HG02798 (cell line): ENCODE measurements at regions not wholly inside any gene's neighbourhood (a gene's known extent, or its start where the extent isn't known, plus 50 kb on each side); places are given as distances from the start of the nearest gene placed in this dataset.
"Not testable (repeated sequence)": the region's sequence is repeated elsewhere in the genome, so short reads cannot be mapped to it uniquely, and the experiment has no call there.

ENCODE experiments used
- ATAC-seq: cut with Tn5 transposase; IDR thresholded peaks from one replicate; pipeline ENCODE4 v1.9.1; 2021; ENCODE audit warnings: mild to moderate bottlenecking; ENCODE audit not compliant: unreplicated experiment, poor library complexity

DNA sequence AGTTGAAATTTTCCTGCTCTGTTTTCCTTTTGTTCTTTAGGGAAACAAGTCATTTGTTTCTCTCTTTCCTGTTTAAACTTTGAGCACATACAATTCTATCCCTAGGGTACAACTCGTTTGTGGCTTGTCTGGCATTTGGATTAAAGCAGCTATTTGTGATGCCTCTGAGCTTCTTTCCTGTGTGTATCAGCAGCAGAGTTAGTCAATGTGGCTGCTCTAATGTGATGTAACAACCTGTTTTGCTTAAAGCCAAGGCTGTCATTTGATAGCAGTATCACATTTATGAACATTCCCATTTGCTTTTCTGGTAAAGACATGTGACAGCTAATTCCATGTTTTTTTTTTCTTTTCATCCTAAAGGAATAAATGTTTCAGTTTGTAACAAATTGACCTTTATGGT, 314.3 kb upstream of the CHD1 start:
- no peak for ATAC-seq

DNA sequence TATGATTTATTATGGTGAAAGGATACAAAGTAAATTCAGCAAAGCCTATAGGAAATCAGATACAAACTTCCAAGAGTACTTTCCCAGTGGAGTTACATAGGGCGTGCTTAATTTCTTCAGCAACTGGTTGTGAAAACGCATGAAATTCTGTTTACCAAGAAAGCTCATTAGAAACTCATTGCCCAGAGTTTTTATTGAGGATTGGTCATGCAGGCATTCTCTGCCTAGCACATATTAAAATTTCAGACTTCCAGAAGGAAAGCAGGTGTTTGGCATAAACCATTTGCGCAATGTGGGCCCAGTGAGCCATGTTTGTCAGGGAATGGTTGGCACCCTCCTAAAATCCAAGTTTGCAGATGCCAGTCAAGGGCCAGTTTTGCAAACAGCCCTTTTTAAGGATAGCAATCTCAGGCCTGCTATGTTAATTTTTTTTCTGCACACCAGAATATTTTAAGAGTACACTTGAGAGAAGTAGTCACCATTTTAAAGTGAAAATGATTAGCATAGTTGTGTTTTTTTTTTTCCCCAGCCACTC, 311.1 kb upstream of the CHD1 start:
- ATAC-seq: no peak

DNA sequence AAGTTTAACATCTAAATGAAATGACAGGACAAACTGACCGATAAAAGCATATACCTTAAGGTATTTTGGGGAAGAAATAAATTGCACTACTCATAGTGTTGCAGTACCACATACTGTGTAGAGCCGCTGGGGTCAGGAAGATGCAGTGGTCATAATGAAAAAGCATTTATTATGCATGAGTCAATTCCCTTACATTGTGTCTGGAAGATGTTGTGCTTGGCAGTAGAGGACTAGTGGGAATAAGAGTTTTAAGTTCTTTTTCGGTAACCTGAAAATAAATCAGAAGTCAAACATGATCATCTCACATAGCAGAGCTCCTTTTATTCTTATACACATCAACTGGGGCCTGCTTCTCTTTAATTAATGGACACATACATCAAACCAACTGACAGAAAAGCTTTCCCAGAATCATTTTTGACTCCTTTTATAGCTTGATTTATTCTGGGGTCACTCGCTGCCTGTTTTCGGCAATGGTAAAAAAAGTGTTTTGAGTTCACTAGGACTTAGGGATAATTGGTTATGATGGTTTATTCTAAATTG, 262.5 kb upstream of the CHD1 start:
- no peak for ATAC-seq

DNA sequence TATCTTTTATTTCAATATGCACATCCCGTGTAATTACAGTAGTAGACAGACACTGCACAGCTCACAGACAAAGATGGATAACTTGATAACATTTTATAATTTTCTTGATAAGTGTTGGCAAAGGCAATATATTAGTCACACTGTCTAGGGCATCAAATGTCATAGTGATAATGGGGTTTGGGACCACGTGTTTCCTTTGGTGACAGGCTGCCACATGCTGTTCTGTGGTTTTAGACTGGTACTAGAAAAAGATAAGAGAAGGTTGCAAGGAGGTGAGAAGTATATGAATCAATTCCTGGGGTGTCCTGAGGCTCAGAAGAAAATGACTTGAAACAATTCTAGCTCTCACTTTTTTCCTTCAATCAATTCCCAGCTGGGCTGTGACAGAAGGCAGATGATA, 258.8 kb upstream of the CHD1 start:
- no peak for ATAC-seq

DNA sequence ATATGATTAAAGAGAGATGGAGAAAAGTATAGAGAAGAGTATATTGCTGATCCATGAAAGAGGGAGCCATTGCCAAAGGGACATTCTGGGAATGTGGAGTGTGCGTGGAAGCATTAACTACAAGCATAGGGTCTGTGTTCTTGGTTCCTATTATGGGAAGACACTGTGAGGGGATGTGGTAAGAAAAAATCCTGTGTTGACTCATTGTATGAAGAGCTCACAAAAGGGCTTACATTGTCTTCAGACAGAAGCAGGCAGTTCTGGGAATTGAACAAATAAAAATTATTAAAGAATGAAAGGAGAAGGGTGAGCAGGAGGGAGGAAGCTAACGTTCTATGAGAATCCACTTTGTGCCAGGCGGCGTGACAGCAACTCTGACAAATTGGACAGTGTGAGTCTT, 250.4 kb upstream of the CHD1 start:
- no peak for ATAC-seq

DNA sequence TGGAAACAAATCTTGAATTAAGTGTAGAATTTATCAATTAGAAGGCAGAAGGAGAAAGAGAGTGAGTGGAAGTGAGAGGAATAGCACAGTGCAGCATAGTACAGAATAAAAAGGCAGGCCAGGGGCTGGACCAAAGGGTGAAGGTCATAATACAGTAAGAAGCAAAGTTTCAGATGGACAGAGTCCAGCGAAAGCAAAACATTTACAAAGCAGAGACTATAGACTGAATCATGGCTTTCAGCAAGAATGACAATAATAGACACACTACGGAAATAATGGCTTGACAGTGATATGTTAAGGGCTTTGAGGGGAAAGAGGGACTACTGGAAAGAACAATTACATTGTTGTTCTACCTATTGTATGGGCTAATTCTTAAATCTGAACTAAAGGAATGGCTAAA, 249.0 kb upstream of the CHD1 start:
- ATAC-seq: no peak

DNA sequence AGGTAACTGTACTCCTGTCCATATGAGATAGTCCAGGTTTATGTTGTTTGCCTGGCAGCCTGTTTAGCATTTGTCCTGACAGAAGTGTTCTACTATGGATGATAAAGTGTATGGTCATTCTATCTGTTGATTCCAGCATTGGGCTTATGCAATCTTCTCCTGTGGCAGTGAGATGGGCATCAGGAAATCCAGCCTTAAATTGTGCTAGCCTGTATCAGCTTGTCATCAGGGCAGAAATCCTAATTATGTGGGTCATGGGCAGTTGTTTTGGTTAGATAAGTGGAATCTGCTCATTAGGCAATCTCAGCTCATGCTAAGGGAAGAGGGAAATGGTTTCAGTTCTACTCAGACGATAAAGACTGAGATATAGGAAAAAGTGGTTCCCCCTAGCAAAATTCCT, 247.4 kb upstream of the CHD1 start:
- ATAC-seq: no peak

DNA sequence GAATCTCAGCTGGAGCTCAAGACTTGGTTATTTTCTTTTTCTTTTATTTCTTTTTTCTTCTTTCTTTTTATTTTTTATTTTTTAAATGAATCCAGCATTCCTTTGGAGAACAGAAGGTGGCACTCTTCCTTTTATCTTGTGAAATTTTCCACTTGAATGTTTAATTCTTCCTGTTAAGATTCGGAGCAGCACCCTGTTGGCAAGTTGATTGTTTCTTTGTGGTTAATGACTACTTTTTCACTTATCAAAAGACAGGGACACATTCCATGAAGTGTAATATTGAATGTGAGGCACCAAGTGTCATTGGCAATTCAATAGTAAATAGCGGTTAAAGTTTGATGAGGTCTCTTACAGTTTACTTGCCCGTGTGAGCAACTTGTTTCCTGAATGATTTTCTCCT, 240.5 kb upstream of the CHD1 start:
- no peak for ATAC-seq

DNA sequence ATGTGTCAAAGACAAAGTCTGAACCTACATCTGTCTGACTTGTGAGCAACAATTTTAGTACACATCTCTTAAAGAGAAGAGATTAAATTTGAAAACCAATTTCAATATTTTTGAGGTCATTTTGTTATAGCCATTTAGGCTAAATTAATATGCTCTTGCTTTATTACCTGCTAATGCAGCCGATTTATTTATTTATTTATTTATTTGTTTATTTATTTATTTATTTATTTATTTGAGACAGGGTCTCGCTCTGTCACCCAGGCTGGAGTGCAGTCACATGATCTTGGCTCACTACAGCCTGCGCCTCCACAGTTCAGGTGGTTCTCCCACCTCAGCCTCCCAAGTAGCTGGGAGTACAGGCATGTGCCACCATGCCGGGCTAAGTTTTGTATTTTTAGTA, 232.7 kb upstream of the CHD1 start:
- ATAC-seq: not testable (repeated sequence)

DNA sequence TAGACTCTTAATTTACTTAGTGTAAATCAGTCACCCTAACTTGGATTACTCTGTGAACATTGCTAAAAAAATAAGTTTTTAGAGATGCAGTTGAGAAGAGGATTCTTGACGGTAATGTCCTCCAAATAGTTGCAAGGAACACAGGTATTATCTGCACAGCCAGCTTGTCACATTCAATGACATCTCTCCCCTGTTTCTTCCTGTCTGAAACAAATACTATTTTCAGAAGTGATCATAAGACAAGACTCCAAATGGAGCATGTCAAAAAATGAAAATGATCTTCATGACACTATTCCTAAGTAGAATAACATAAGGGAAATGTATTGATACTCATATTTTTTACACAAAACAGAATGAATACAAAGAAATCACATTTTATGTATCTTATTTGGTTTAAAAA, 227.9 kb upstream of the CHD1 start:
- ATAC-seq: no peak

DNA sequence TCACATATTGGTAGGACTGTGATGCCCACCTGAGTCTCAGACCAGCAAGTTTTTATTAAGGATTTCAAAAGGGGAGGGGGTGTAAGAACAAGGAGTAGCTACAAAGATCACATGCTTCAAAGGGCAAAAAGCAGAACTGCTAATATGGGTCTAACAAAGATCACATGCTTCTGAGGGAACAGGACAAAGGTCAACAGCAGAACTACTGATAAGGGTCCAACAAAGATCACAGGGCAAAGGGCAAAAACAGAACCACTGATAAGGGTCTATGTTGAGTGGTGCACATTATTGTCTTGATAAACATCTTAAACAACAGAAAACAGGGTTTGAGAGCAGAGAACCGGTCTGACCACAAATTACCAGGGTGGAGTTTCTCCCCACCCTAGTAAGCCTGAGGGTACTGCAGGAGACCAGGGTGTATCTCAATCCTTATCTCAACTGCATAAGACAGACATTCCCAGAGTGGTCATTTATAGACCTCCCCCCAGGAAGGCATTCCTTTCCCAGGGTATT, 214.5 kb upstream of the CHD1 start:
- ATAC-seq: not testable (repeated sequence)

DNA sequence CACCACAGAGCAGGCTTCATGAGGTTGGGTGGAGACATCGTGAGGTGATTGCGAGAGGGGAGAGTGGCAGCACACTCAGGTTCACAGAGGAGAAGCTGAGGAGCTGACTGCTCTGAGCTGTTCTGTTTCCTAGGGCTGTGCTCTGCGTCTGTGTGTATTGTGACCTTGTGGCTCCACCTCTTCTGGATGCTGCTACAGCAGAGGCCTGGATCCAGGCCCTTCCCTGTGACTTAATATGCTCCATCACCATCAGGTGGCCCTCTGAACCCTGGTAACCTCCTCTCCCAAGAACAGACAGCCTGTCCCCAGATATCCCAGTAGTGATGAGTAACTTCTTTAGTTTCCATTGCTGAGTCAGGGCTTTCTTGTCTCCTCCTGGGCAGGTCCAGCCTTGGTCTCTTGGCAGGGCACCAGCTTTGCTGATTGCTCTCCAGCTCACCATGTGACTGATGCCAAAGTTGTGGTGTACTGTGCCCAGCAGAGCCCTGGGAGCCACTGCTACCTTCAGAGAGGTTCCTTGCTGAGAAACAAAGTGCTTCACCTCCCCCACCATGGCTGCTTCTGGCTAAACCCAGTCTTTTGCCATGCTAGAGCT, 212.8 kb upstream of the CHD1 start:
- no peak for ATAC-seq

DNA sequence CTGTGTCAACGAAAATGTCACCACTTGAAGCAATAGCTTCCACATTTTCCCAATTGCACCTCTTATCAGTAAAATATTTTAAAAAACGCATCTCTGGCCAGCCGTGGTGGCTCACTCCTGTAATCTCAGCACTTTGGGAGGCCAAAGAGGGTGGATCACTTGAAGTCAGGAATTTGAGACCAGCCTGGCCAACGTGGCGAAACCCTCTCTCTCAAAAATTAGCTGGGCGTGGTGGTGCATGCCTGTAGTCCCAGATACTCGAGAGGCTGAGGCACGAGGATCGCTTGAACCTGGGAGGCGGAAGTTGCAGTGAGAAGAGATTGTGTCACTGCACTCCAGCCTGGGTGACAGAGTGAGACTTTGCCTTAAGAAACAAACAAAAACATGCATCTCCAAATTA, 210.1 kb upstream of the CHD1 start:
- no peak for ATAC-seq

DNA sequence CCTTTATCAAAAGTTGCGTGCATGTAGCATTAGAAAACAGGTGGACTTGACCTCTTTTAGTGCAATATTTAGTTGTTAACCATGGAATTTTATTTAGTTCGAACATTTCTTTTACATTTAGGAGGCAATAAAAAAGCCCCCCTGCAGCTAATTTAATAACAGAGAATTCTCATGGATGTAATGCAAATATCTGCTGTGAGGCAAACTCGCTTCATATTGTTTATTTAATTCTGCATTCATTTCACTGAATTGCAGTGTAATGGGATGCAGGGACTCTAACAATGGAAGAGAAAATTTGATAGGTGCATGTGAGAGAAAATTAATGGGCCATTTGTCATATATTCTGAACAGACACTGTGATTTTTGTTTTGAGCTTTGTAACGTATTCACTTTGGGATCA, 205.1 kb upstream of the CHD1 start:
- no peak for ATAC-seq

DNA sequence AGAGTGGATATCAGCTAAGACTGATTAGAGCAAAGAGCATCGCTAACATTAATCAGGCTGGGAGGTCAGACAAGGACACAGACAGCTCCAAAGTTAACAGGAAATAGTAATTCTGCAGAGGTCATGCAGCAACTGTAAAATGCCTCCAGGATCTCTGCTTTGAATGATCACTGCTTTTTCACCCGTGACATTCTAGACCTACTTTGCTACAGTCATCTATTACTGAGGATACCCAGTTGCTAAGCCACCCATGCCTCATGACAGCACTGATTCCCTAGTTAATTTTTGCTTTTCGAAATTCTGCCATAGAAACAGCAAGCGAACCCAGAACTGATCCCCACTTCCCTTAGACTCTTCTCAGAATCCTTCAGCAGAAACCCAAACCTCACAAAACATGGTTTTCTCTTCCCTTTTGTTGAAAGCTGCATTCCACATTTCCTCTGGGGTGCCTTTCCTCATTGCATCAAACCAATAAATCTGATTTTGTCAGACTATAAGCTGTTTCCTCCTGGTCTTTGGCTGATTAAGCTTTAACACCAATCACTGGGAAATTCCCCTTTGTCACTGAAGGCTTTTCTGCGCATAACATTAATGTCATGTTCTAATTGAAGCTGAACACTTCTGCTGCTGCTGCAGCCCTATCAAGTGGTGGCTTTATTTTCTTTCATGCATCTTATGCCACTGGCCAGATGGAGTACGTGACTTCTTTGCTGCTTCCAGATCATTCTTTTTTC, 201.1 kb upstream of the CHD1 start:
- ATAC-seq: no peak

DNA sequence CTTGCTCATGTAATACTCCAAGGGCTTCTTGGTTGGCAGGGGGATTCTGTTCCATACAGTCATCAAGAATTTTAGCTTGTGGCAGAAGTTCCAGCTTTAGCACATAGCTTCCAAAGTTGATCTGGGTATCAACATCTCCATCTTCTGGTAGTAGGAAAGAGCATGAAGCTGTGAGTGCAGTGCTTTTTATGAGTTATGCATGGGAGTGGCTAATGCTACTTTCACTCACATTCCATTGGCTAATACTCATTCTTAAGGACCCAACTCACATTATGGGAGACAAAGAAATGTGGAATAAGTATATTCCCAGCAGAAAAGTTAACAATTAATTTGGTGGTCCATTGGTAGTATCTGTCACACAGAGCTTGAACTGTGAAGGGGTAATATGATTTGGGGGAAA, 194.2 kb upstream of the CHD1 start:
- ATAC-seq: no peak

DNA sequence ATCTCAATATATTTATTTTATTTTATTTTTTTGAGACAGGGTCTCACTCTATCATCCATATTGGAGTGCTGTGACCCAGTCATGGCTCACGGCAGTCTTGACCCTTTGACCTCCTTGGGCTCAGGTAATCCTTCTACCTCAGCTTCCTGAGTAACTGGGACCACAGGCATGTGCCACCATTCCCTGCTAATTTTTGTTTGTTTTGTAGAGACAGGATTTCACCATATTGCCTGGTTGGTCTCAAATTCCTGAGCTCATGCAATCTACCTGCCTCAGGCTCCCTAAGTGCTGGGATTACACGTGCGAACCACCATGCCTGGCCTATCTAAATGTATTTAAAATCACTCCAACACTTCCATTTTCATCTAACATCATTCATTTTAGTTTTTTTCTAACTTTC, 190.5 kb upstream of the CHD1 start:
- ATAC-seq: no peak

DNA sequence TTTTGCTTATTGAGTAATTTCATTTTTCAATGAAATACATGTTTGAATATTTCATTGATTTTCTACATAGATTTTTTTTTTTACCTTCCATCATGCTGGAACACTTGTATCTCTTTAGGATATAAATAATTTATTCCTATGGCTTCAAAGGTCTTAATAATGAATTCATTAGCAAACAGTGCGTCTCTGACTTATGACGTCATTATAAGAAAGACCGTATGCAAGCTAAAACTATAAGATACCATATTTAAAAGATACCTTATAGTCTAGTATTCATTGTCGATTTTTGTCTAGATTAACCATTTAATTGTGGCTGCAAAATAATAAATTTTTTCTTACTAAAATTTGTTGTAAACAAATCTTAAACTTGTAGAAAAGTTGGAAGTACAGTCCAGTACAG, 187.7 kb upstream of the CHD1 start:
- no peak for ATAC-seq

DNA sequence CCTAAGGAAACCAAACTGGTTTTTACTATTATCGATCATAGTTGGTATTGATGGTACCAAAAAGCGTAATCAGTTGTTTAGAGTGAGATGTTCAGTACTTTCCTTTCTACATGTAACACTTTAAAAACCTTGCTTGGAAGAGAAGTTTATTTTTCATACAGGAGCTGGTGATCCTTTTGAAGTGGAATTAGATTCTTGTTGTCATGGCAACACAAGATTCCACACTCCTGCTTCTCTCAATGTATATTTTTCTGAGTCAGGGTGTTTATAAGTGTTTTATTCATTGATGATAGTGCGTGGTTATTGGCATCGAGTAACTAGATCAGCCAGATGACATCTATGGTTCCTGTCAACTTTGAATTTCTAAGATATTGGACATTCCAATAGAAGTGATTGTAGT, 181.1 kb upstream of the CHD1 start:
- ATAC-seq: no peak

DNA sequence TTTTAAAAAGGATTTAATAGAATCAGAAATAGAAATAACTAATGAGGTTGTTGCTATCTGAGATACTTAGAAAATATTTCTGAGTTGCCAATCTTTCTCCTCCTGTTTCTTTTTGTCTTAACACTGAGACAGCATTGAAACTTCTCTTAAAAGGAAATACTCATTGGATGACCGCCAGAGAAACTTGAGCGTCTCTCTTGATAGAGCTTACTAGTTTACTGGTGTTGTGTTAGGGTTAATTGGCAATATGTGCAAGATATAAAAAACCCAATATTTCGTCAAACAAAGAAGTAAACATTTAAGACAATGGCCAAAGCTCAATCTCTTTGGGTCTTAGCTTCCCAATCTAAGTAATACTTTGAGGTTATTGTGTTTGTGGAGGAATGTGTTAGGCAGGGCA, 176.4 kb upstream of the CHD1 start:
- no peak for ATAC-seq

DNA sequence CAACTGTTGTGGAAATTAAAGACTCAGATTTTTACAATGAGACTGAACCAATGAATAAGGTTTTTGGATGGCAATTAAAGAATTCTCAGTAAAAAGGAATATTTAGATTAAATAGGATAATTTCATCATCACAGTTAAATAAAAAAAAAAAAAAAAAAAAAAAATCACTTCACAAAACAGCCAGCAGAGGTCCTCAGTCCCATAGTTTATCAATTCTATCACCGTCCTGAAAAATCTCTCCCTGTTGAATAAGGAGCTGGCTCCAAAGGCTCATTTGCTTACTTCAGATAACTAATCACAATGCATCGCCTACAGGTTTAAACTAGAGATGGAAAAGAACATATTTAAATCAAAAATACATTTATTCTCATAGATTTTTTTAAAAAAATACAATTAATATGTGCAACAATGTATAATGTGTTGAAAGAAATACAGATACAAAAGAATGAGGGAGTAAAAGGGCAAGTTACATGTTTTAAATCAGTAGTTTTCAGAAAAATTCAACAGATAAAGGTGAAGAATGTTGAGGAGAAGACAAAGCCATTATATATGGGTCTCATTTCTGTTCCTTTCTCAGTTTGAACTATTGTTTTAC, 175.8 kb upstream of the CHD1 start:
- no peak for ATAC-seq
